Neural cell (in vitro differentiated cells): ENCODE measurements at regions not wholly inside any gene's neighbourhood (a gene's known extent, or its start where the extent isn't known, plus 50 kb on each side); places are given as distances from the start of the nearest gene placed in this dataset.

Experiments
- H2AFZ ChIP-seq: fragments of 200-600, 300-800 bp; sonication (generic), shearing (Covaris generic); 2 replicates; pipeline ENCODE4 v1.6.0; 2014; ENCODE audit warnings: low read depth, mild to moderate bottlenecking, antibody characterized with exemption, low read length, moderate library complexity
- H3F3A ChIP-seq: fragments of 200-600 bp; shearing (Covaris generic); 2 replicates; pipeline ENCODE4 v1.6.1; 2016; ENCODE audit warnings: mild to moderate bottlenecking, moderate library complexity, mixed read lengths, antibody characterized with exemption, low read length; ENCODE audit not compliant: insufficient read depth, poor library complexity, severe bottlenecking
- H3K27ac ChIP-seq: fragments of 200-600, 300-800 bp; sonication (generic), shearing (Covaris generic); 2 replicates; pipeline ENCODE4 v1.5.1; 2014; ENCODE audit warnings: mild to moderate bottlenecking, low read length, moderate library complexity
- H3K27me3 ChIP-seq: fragments of 300-800, 200-600 bp; sonication (generic), shearing (Covaris generic); 2 replicates; pipeline ENCODE4 v1.6.0; 2014; ENCODE audit warnings: mild to moderate bottlenecking, low read depth, low read length, moderate library complexity; ENCODE audit not compliant: insufficient read depth
- H3K36me3 ChIP-seq: fragments of 300-800, 200-600 bp; sonication (generic), shearing (Covaris generic); 2 replicates; pipeline ENCODE4 v1.5.1; 2014; ENCODE audit warnings: mild to moderate bottlenecking, antibody characterized with exemption, low read length, moderate library complexity; ENCODE audit not compliant: insufficient read depth
- H3K4me2 ChIP-seq: fragments of 300-800, 200-600 bp; sonication (generic), shearing (Covaris generic); 2 replicates; pipeline ENCODE4 v1.6.0; 2014; ENCODE audit warnings: mild to moderate bottlenecking, low read length
- H3K4me3 ChIP-seq: fragments of 300-800, 200-600 bp; sonication (generic), shearing (Covaris generic); 2 replicates; pipeline ENCODE4 v1.5.1; 2014; ENCODE audit warnings: mild to moderate bottlenecking, low read length, moderate library complexity
- H3K79me2 ChIP-seq: fragments of 200-600 bp; shearing (Covaris generic); replicated peaks from 2 replicates; pipeline ENCODE4 v1.6.0; 2014; ENCODE audit warnings: mild to moderate bottlenecking, low read length, moderate library complexity; ENCODE audit not compliant: insufficient read depth
- H3K9ac ChIP-seq: fragments of 300-800, 200-600 bp; sonication (generic), shearing (Covaris generic); 2 replicates; pipeline ENCODE4 v1.6.1; 2016; ENCODE audit warnings: mild to moderate bottlenecking, low read length, mixed read lengths
- H3K9me2 ChIP-seq: fragments of 200-600 bp; shearing (Covaris generic); 2 replicates; pipeline ENCODE4 v1.6.1; 2016; ENCODE audit warnings: mild to moderate bottlenecking, low read length, mixed read lengths; ENCODE audit not compliant: insufficient read depth
- H3K9me3 ChIP-seq: fragments of 200-600, 300-800 bp; sonication (generic), shearing (Covaris generic); 2 replicates; pipeline ENCODE4 v1.6.1; 2016; ENCODE audit warnings: mild to moderate bottlenecking, mixed run types, low read length, moderate library complexity, mixed read lengths
- H4K20me1 ChIP-seq: fragments of 200-600 bp; shearing (Covaris generic); 2 replicates; pipeline ENCODE4 v1.6.1; 2016; ENCODE audit warnings: mild to moderate bottlenecking, mixed run types; ENCODE audit not compliant: insufficient read depth
- CTCF ChIP-seq: fragments of 450-650 bp; IDR thresholded peaks from 2 replicates; pipeline ENCODE4 v1.5.1; 2014; ENCODE audit warnings: antibody characterized with exemption, mild to moderate bottlenecking, moderate library complexity; ENCODE audit not compliant: poor library complexity, severe bottlenecking
- EP300 ChIP-seq: fragments of 450-650 bp; conservative IDR thresholded peaks from 2 replicates; pipeline ENCODE4 v1.6.1; 2014; ENCODE audit warnings: antibody characterized with exemption, mild to moderate bottlenecking, moderate library complexity; ENCODE audit not compliant: poor library complexity, severe bottlenecking
- EZH2 ChIP-seq: fragments of 200-600, 300-800 bp; shearing (Covaris generic), sonication (generic); IDR thresholded peaks from 2 replicates; pipeline ENCODE4 v1.6.1; 2014; ENCODE audit warnings: antibody characterized with exemption, low read length, borderline replicate concordance, mild to moderate bottlenecking; ENCODE audit not compliant: insufficient read depth, poor library complexity, severe bottlenecking
- MXI1 ChIP-seq: fragments of 450-650 bp; conservative IDR thresholded peaks from 2 replicates; pipeline ENCODE4 v1.6.1; 2014; ENCODE audit warnings: antibody characterized with exemption, mild to moderate bottlenecking; ENCODE audit not compliant: poor library complexity, severe bottlenecking
- POLR2AphosphoS5 ChIP-seq: IDR thresholded peaks from 2 replicates; pipeline ENCODE4 v1.6.1; 2012
- RAD21 ChIP-seq: fragments of 450-650 bp; conservative IDR thresholded peaks from 2 replicates; pipeline ENCODE4 v1.6.1; 2014; ENCODE audit warnings: antibody characterized with exemption, mild to moderate bottlenecking, moderate library complexity
- REST ChIP-seq: IDR thresholded peaks from 2 replicates; pipeline ENCODE4 v1.6.1; 2012; ENCODE audit warnings: borderline replicate concordance
- SMC3 ChIP-seq: fragments of 450-650 bp; conservative IDR thresholded peaks from 2 replicates; pipeline ENCODE4 v1.6.1; 2014; ENCODE audit warnings: antibody characterized with exemption, mild to moderate bottlenecking, moderate library complexity; ENCODE audit not compliant: poor library complexity
- TAF1 ChIP-seq: IDR thresholded peaks from 2 replicates; pipeline ENCODE4 v1.6.1; 2012; ENCODE audit warnings: low read depth

- Histone ChIP-seq H4K20me1 (no peaks in the 10 kb centered on the region), H3K36me3 (no peaks in the 10 kb centered on the region), H3K9me2 (no peaks in the 10 kb centered on the region), H3K4me2 (no peak overlapping the region), H3K79me2 (no peaks in the 10 kb centered on the region), H3K27me3 (no peaks in the 10 kb centered on the region), H3K27ac (no peak overlapping the region), H3K9me3 (no peaks in the 10 kb centered on the region), H3F3A (no peaks in the 10 kb centered on the region), H3K9ac (no peak overlapping the region), H3K4me3 (no peak overlapping the region), H2AFZ (no peak overlapping the region)
- TF ChIP-seq EZH2 (no peak), SMC3 (no peak), EP300 (no peak), MXI1 (no peak), CTCF (no peak), TAF1 (no peak), REST (no peak), POLR2AphosphoS5 (no peak), RAD21 (no peak)
Measured at GRCh38 chr3:56997041-56997440, 63.4 kb upstream of the SPATA12 start.

GRCh38 chr3:56994391-56994790, 66.1 kb upstream of the SPATA12 start:
- Histone ChIP-seq H3K79me2 (no peaks in the 10 kb centered on the region), H3K4me2 (no peak overlapping the region), H3F3A (no peaks in the 10 kb centered on the region), H4K20me1 (no peaks in the 10 kb centered on the region), H3K4me3 (no peak overlapping the region), H3K9me2 (no peaks in the 10 kb centered on the region), H3K27me3 (no peaks in the 10 kb centered on the region), H3K9ac (no peak overlapping the region), H3K36me3 (no peaks in the 10 kb centered on the region), H3K9me3 (no peaks in the 10 kb centered on the region), H3K27ac (no peak overlapping the region), H2AFZ (no peak overlapping the region)
- TF ChIP-seq SMC3, result no peak
- no peak for TF ChIP-seq POLR2AphosphoS5
- no peak for TF ChIP-seq MXI1
- no peak for TF ChIP-seq TAF1
- no peak for TF ChIP-seq EZH2
- TF ChIP-seq REST, result no peak
- no peak for TF ChIP-seq EP300
- TF ChIP-seq CTCF, result no peak
- TF ChIP-seq RAD21, result no peak
